ENCODE measurements at regions not wholly inside any gene's neighbourhood (a gene's known extent, or its start where the extent isn't known, plus 50 kb on each side); places are given as distances from the start of the nearest gene placed in this dataset.

GRCh38 chr5:158381614-158382160 lies 522.7 kb upstream of the CLINT1 start:
- H3K9me3 ChIP-seq (ENCODE audit: low read length): peaks cover 38% of the 10 kb centered on the region
- FAIRE-seq (no peak), DNase-seq (ENCODE audit: low spot score) (no peak), ATAC-seq (no peak)
- WGBS (ENCODE audit: low lambda C conversion rate): 50% methylated on average over 4 of the region's 4 CpGs
- intact Hi-C loops (cut with micrococcal nuclease; ENCODE audit: unreplicated experiment) (no loop called here), in situ Hi-C loops (cut with HindIII; ENCODE audit: extremely low pct_ligation_motif_present, low pct_unique_long_range_greater_than_20kb) (no loop called here)
- no peaks in the 10 kb centered on the region; a peak in 1 of 5 replicates for H3K27me3 ChIP-seq (ENCODE audit: control insufficient read depth in 1 of 2, insufficient read depth in 2 of 2, low read length in 2 of 2)
- no peaks in the 10 kb centered on the region for H3K79me2 ChIP-seq (ENCODE audit: insufficient read depth, low read length)
- no peak overlapping the region for H3K9ac ChIP-seq (ENCODE audit: insufficient read depth, low read depth, low read length)
- ChIA-PET POLR2A (no interaction called here), CTCF (ENCODE audit: low intra/inter-chr PET ratio, low total read pairs) (no interaction called here)
- no peaks in the 10 kb centered on the region for H3K36me3 ChIP-seq (replicated peaks in 1 of 2; ENCODE audit: control insufficient read depth in 1 of 2, insufficient read depth in 2 of 2, low read length in 2 of 2)
- H4K20me1 ChIP-seq (ENCODE audit: insufficient read depth, low read length): no peaks in the 10 kb centered on the region
- no peaks in the 10 kb centered on the region for H3K4me1 ChIP-seq (ENCODE audit: insufficient read depth, low read length)
- H3K4me2 ChIP-seq (ENCODE audit: low read depth, low read length): no peak overlapping the region
- BruUV-seq (replicated peaks): no TSS peak
- H3K4me3 ChIP-seq (replicated peaks in 1 of 3; ENCODE audit: insufficient read depth in 1 of 3, low read depth in 2 of 3, low read length in 3 of 3): no peak overlapping the region
- TF ChIP-seq NFKBIZ (CRISPR knock-in tag; IDR thresholded peaks at IDR 0.05): no peak
- no peak for TF ChIP-seq PPARG (CRISPR knock-in tag; conservative IDR thresholded peaks at IDR 0.05)
- TF ChIP-seq ZNF660 (CRISPR knock-in tag; IDR thresholded peaks at IDR 0.05; ENCODE audit: borderline replicate concordance, low read depth): no peak
- no peak for TF ChIP-seq ZNF503 (CRISPR knock-in tag; IDR thresholded peaks at IDR 0.05)
- no peak for TF ChIP-seq ERF (CRISPR knock-in tag; IDR thresholded peaks at IDR 0.05)
- no peak for TF ChIP-seq ZNF251 (CRISPR knock-in tag; IDR thresholded peaks at IDR 0.05)
- TF ChIP-seq, protein P1, sequence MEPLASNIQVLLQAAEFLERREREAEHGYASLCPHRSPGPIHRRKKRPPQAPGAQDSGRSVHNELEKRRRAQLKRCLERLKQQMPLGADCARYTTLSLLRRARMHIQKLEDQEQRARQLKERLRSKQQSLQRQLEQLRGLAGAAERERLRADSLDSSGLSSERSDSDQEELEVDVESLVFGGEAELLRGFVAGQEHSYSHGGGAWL (CRISPR knock-in tag; IDR thresholded peaks at IDR 0.05): no peak
- no peak for TF ChIP-seq HMGA1 (CRISPR knock-in tag; conservative IDR thresholded peaks at IDR 0.05)
- no peak for TF ChIP-seq ZNF264 (CRISPR knock-in tag; IDR thresholded peaks at IDR 0.05)
- H2AFZ ChIP-seq (ENCODE audit: low read length): no peak overlapping the region
- no peak overlapping the region for H3K27ac ChIP-seq (ENCODE audit: extremely low read length, insufficient read depth, low read length)
